ENCODE measurements at regions not wholly inside any gene's neighbourhood (a gene's known extent, or its start where the extent isn't known, plus 50 kb on each side); places are given as distances from the start of the nearest gene placed in this dataset.
"Not testable (repeated sequence)": the region's sequence is repeated elsewhere in the genome, so short reads cannot be mapped to it uniquely, and the experiment has no call there.

- H3K4me3 ChIP-seq = no peak overlapping the region
- no peaks in the 10 kb centered on the region for H3K36me3 ChIP-seq
- peaks cover 3% of the 10 kb centered on the region; the same call in 1 of the 2 replicates for H3K27me3 ChIP-seq
- H3K9me3 ChIP-seq = no peaks in the 10 kb centered on the region
- DNase-seq = no peak
These were observed 260.6 kb downstream of the MEX3B start for GRCh38 chr15:81785181-81785580.

- DNase-seq = no peak
- peaks cover 3% of the 10 kb centered on the region; the same call in 1 of the 2 replicates for H3K27me3 ChIP-seq
- H3K9me3 ChIP-seq = no peaks in the 10 kb centered on the region
- no peak overlapping the region for H3K4me3 ChIP-seq
- no peaks in the 10 kb centered on the region for H3K36me3 ChIP-seq
These were observed 261.1 kb downstream of the MEX3B start for GRCh38 chr15:81784751-81785150.

- Histone ChIP-seq H3K9me3 (no peaks in the 10 kb centered on the region), H3K36me3 (no peaks in the 10 kb centered on the region), H3K27me3 (peaks cover 3% of the 10 kb centered on the region; the same call in 1 of the 2 replicates), H3K4me3 (no peak overlapping the region)
- DNase-seq = no peak
These were observed 262.2 kb downstream of the MEX3B start for GRCh38 chr15:81783586-81783985.

- Histone ChIP-seq H3K9me3 (no peaks in the 10 kb centered on the region), H3K27me3 (peaks cover 2% of the 10 kb centered on the region; the same call in 1 of the 2 replicates), H3K36me3 (no peaks in the 10 kb centered on the region), H3K4me3 (no peak overlapping the region)
- no peak for DNase-seq
These were observed 262.7 kb downstream of the MEX3B start for GRCh38 chr15:81783076-81783475.

- Histone ChIP-seq H3K4me3 (no peak overlapping the region), H3K27me3 (no peaks in the 10 kb centered on the region), H3K36me3 (no peaks in the 10 kb centered on the region), H3K9me3 (no peaks in the 10 kb centered on the region)
- no peak for DNase-seq
These were observed 264.4 kb downstream of the MEX3B start for GRCh38 chr15:81781395-81781794.

- Histone ChIP-seq H3K9me3 (no peaks in the 10 kb centered on the region), H3K4me3 (no peak overlapping the region), H3K36me3 (no peaks in the 10 kb centered on the region), H3K27me3 (no peaks in the 10 kb centered on the region)
- DNase-seq = peak; percentile 34
These were observed 264.9 kb downstream of the MEX3B start for GRCh38 chr15:81780966-81781365.

GRCh38 chr15:81779181-81779580, 266.6 kb downstream of the MEX3B start:
- DNase-seq = no peak
- Histone ChIP-seq H3K9me3 (no peaks in the 10 kb centered on the region), H3K4me3 (no peak overlapping the region)

GRCh38 chr15:81777546-81777945, 268.3 kb downstream of the MEX3B start:
- Histone ChIP-seq H3K36me3 (no peaks in the 10 kb centered on the region), H3K4me3 (no peak overlapping the region), H3K9me3 (no peaks in the 10 kb centered on the region), H3K27me3 (no peaks in the 10 kb centered on the region)
- DNase-seq = no peak

More at GRCh38 chr15:81779181-81779580, 266.6 kb downstream of the MEX3B start:
- H3K27me3 ChIP-seq = no peaks in the 10 kb centered on the region
- H3K36me3 ChIP-seq = no peaks in the 10 kb centered on the region

GRCh38 chr15:81776976-81777375, 268.8 kb downstream of the MEX3B start:
- H3K27me3 ChIP-seq = no peaks in the 10 kb centered on the region
- no peaks in the 10 kb centered on the region for H3K36me3 ChIP-seq
- H3K4me3 ChIP-seq = no peak overlapping the region
- H3K9me3 ChIP-seq = no peaks in the 10 kb centered on the region
- no peak for DNase-seq

GRCh38 chr15:81775779-81776178, 270.0 kb downstream of the MEX3B start:
- not testable (repeated sequence) for DNase-seq, H3K9me3 ChIP-seq, H3K27me3 ChIP-seq, H3K4me3 ChIP-seq, H3K36me3 ChIP-seq

GRCh38 chr15:81774309-81774708, 271.5 kb downstream of the MEX3B start:
- Histone ChIP-seq H3K27me3 (no peaks in the 10 kb centered on the region), H3K4me3 (no peak overlapping the region), H3K36me3 (no peaks in the 10 kb centered on the region), H3K9me3 (no peaks in the 10 kb centered on the region)
- DNase-seq = no peak

GRCh38 chr15:81768773-81769172, 277.0 kb downstream of the MEX3B start:
- DNase-seq = no peak
- no peaks in the 10 kb centered on the region for H3K9me3 ChIP-seq
- H3K36me3 ChIP-seq = no peaks in the 10 kb centered on the region
- H3K4me3 ChIP-seq = no peak overlapping the region
- H3K27me3 ChIP-seq = no peaks in the 10 kb centered on the region

GRCh38 chr15:81766829-81767475, 278.9 kb downstream of the MEX3B start:
- H3K9me3 ChIP-seq = no peaks in the 10 kb centered on the region

GRCh38 chr15:81765816-81766215, 280.0 kb downstream of the MEX3B start:
- Histone ChIP-seq H3K4me3 (no peak overlapping the region), H3K9me3 (no peaks in the 10 kb centered on the region), H3K27me3 (no peaks in the 10 kb centered on the region), H3K36me3 (no peaks in the 10 kb centered on the region)
- no peak for DNase-seq

More at GRCh38 chr15:81766829-81767475, 278.9 kb downstream of the MEX3B start:
- Histone ChIP-seq H3K4me3 (no peak overlapping the region), H3K27me3 (no peaks in the 10 kb centered on the region), H3K36me3 (no peaks in the 10 kb centered on the region)
- DNase-seq = no peak

GRCh38 chr15:81763304-81763703, 282.5 kb downstream of the MEX3B start:
- Histone ChIP-seq H3K9me3 (no peaks in the 10 kb centered on the region), H3K27me3 (no peaks in the 10 kb centered on the region), H3K4me3 (no peak overlapping the region), H3K36me3 (no peaks in the 10 kb centered on the region)
- no peak for DNase-seq

GRCh38 chr15:81760686-81761085, 285.1 kb downstream of the MEX3B start:
- H3K36me3 ChIP-seq = no peaks in the 10 kb centered on the region
- H3K27me3 ChIP-seq = no peaks in the 10 kb centered on the region
- no peaks in the 10 kb centered on the region for H3K9me3 ChIP-seq
- DNase-seq = no peak
- H3K4me3 ChIP-seq = no peak overlapping the region

GRCh38 chr15:81758818-81759284, 287.0 kb downstream of the MEX3B start:
- Histone ChIP-seq H3K4me3 (no peak overlapping the region), H3K36me3 (no peaks in the 10 kb centered on the region), H3K9me3 (no peaks in the 10 kb centered on the region), H3K27me3 (no peaks in the 10 kb centered on the region)
- DNase-seq = no peak

GRCh38 chr15:81755626-81756025, 290.2 kb downstream of the MEX3B start:
- Histone ChIP-seq H3K36me3 (no peaks in the 10 kb centered on the region), H3K9me3 (no peaks in the 10 kb centered on the region), H3K4me3 (no peak overlapping the region), H3K27me3 (no peaks in the 10 kb centered on the region)
- no peak for DNase-seq

All from MG63 (cell line).